22Rv1 (cell line): ENCODE measurements at regions not wholly inside any gene's neighbourhood (a gene's known extent, or its start where the extent isn't known, plus 50 kb on each side); places are given as distances from the start of the nearest gene placed in this dataset.

Source experiments
- CTCF ChIP-seq: fragments of 450-650 bp; IDR thresholded peaks from 2 replicates; pipeline ENCODE4 v1.5.1; 2017; ENCODE audit warnings: mild to moderate bottlenecking
- ZFX ChIP-seq: fragments of 450-650 bp; IDR thresholded peaks from 2 replicates; pipeline ENCODE4 v1.6.1; 2017; ENCODE audit warnings: antibody characterized with exemption, borderline replicate concordance

DNA sequence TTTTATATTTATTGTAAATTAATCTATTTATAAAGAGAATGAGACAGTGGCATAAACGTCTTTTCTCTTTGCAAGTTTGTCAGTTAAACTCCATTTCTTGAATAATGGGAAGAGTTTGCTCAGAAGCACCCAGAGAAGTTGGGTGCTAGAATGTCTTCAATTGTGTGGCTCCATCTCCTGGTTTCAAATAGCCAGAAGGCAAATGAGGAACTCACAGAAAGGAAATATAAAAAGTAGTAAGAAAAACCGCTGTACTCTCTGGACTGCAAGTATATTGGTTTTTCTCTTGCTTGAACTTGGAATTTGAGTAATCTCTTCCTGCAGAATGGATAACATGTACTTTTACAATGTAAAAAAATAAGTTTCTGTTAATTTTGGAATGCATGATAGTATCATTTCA, 217.5 kb downstream of the DPY19L2 start:
- no peak for TF ChIP-seq CTCF
- TF ChIP-seq ZFX, result no peak
